ENCODE measurements at regions not wholly inside any gene's neighbourhood (a gene's known extent, or its start where the extent isn't known, plus 50 kb on each side); places are given as distances from the start of the nearest gene placed in this dataset.

DNA sequence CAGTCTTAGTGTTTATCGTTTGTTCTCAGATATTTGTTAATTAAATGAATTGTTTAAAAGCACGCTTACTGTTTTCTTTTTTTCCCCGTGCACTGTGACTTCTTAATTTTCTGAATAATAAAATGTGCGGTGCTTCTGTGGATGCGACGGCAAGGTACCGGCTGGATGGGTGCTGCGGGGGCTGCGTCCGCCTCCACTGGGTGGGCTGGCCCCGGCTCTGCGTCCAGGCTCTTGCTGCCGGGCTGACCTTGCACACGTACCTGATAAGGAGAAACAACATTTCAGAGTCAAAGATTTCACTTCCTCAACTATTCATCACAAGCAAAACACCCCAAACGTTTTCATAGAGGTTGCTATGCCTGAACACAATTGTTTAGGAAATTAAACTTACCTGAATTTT is 404.0 kb upstream of the IRX1 start:
- DNase-seq, result no peak
- H3K9me3 ChIP-seq, result no peaks in the 10 kb centered on the region
- no peaks in the 10 kb centered on the region for H3K36me3 ChIP-seq
- TF ChIP-seq, protein P1, sequence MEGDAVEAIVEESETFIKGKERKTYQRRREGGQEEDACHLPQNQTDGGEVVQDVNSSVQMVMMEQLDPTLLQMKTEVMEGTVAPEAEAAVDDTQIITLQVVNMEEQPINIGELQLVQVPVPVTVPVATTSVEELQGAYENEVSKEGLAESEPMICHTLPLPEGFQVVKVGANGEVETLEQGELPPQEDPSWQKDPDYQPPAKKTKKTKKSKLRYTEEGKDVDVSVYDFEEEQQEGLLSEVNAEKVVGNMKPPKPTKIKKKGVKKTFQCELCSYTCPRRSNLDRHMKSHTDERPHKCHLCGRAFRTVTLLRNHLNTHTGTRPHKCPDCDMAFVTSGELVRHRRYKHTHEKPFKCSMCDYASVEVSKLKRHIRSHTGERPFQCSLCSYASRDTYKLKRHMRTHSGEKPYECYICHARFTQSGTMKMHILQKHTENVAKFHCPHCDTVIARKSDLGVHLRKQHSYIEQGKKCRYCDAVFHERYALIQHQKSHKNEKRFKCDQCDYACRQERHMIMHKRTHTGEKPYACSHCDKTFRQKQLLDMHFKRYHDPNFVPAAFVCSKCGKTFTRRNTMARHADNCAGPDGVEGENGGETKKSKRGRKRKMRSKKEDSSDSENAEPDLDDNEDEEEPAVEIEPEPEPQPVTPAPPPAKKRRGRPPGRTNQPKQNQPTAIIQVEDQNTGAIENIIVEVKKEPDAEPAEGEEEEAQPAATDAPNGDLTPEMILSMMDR (IDR thresholded peaks at IDR 0.05), result no peak
- TF ChIP-seq POLR2A (IDR thresholded peaks at IDR 0.05), result no peak
- H3K4me1 ChIP-seq, result no peaks in the 10 kb centered on the region
- H3K27me3 ChIP-seq, result no peaks in the 10 kb centered on the region
- intact Hi-C loops (cut with DNase I; ENCODE audit: low total_unique reads), result no loop called here
- H3K27ac ChIP-seq, result no peak overlapping the region
- no peak overlapping the region for H3K4me3 ChIP-seq

DNA sequence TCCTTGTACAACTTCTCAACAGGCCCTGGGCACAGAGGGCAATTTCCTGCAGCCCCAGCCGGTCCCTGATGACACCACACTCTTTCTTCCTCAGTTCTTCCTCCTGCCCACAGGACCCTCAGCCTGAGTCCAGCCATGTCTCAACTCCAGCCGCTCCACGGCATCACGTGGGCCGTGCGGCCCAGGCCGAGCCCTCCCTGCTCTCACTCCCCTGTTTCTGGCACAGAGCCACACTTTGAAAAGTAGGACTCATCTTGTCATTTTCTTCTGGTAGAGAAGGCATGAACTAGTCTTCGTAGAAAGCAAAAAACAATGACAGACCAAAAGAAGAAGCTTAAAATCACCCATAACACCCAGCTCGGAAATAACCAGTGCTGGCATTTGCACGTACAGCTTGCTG is 404.7 kb upstream of the IRX1 start:
- intact Hi-C loops (cut with DNase I; ENCODE audit: low total_unique reads), result no loop called here
- H3K9me3 ChIP-seq, result no peaks in the 10 kb centered on the region
- H3K4me1 ChIP-seq, result no peaks in the 10 kb centered on the region
- H3K27ac ChIP-seq, result no peak overlapping the region
- H3K36me3 ChIP-seq, result no peaks in the 10 kb centered on the region
- no peak for DNase-seq
- no peak overlapping the region for H3K4me3 ChIP-seq
- no peaks in the 10 kb centered on the region for H3K27me3 ChIP-seq
- TF ChIP-seq, protein P1 (IDR thresholded peaks at IDR 0.05), result no peak
- no peak for TF ChIP-seq POLR2A (IDR thresholded peaks at IDR 0.05)

DNA sequence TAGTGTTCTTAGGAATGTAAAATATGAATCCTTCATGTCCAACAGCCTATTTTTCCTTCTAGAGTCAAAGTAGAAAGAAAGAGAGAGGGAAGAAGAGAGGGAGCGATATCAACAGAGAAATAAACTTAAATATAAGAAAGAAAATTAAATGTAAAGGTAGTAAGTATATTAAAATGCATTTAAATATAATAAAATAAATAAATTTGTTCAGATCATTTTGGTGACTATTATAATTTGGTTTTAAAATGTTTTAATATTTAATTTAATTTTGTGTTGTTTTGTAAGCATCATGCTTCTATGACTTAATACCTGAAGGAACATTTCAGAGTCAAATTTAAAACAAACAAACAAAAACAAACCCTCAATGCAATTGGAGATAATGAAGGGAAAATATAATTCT is 405.2 kb upstream of the IRX1 start:
- no peak overlapping the region for H3K27ac ChIP-seq
- TF ChIP-seq, protein P1 (IDR thresholded peaks at IDR 0.05), result no peak
- TF ChIP-seq POLR2A (IDR thresholded peaks at IDR 0.05), result no peak
- no peaks in the 10 kb centered on the region for H3K36me3 ChIP-seq
- no peak for DNase-seq
- intact Hi-C loops (cut with DNase I; ENCODE audit: low total_unique reads), result no loop called here
- no peak overlapping the region for H3K4me3 ChIP-seq
- H3K4me1 ChIP-seq, result no peaks in the 10 kb centered on the region
- H3K27me3 ChIP-seq, result no peaks in the 10 kb centered on the region
- no peaks in the 10 kb centered on the region for H3K9me3 ChIP-seq

DNA sequence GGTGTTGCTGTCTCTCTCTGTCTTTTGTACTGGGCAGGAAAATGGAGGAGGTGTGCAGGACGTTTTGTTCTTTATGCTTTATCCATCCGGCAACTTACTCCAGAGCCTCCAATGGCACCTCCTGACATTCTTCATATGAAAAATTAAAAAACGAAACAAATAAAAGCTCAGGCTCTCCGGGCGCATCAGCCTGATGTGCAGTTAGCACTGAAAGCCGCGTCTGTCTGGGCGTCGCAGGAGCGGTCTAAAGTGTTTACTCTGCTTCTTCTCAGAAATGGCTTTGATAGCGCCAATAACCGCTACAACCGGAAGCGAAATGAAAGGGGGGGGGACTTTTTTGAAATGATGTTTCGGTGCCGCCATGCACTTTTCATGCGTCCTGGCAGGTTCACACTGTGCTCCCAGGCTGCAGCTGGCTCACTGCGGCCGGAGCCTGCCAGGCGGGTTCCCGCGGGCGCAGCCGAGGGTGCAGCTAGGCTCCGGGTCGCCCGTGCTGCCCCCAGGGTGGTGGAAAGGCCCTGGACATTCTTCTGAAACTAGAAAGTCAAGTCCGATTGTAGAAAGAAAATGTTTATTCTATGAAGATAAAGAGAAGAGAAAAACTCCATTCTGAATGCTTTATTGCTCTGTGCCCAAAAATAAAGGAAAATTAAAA is 407.7 kb upstream of the IRX1 start:
- no peak overlapping the region for H3K4me3 ChIP-seq
- H3K9me3 ChIP-seq, result no peaks in the 10 kb centered on the region
- no peak overlapping the region for H3K27ac ChIP-seq
- TF ChIP-seq POLR2A (IDR thresholded peaks at IDR 0.05), result no peak
- TF ChIP-seq, protein P1 (IDR thresholded peaks at IDR 0.05), result no peak
- no peaks in the 10 kb centered on the region for H3K4me1 ChIP-seq
- intact Hi-C loops (cut with DNase I; ENCODE audit: low total_unique reads), result no loop called here
- no peaks in the 10 kb centered on the region for H3K27me3 ChIP-seq
- DNase-seq, result no peak
- H3K36me3 ChIP-seq, result no peaks in the 10 kb centered on the region

DNA sequence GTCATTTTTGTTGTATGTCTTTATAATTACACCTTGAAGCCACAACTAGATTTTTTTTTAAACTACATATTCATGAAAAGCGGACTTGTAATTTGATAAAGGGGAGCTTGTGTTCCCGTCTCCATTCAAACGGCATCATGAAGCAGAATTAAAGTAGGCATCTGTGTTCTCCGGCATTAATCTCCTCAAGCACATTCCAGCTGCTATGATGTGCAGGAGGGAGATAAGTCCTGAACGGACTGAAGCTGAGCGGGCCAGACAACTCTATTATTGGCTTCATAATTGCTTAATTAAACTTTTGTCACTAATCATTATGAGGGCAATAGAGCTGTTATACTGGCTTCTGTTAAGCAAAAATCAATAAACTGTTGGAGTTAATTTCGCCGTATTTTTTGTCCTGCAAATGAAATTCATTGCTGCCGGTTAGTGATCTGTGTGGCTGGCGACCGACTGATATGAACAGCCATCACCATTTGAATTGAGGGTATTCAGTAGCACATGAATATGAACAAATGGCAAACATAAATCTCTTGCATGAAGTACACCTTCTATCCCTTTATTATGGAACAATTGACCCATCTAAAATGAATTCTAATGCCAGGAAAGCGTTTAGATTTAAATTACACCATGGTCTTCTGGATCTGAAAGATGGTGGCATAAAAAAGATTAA is 408.8 kb upstream of the IRX1 start:
- intact Hi-C loops (cut with DNase I; ENCODE audit: low total_unique reads), result no loop called here
- H3K27me3 ChIP-seq, result no peaks in the 10 kb centered on the region
- no peaks in the 10 kb centered on the region for H3K4me1 ChIP-seq
- no peaks in the 10 kb centered on the region for H3K36me3 ChIP-seq
- no peak for DNase-seq
- H3K9me3 ChIP-seq, result no peaks in the 10 kb centered on the region
- H3K27ac ChIP-seq, result no peak overlapping the region
- TF ChIP-seq, protein P1 (IDR thresholded peaks at IDR 0.05), result no peak
- no peak for TF ChIP-seq POLR2A (IDR thresholded peaks at IDR 0.05)
- no peak overlapping the region for H3K4me3 ChIP-seq
